HepG2 (cell line): ENCODE measurements at regions not wholly inside any gene's neighbourhood (a gene's known extent, or its start where the extent isn't known, plus 50 kb on each side); places are given as distances from the start of the nearest gene placed in this dataset.
"Not testable (repeated sequence)": the region's sequence is repeated elsewhere in the genome, so short reads cannot be mapped to it uniquely, and the experiment has no call there.

Experiments
- BRCA1 ChIP-seq: sonication (generic); formaldehyde crosslinking; IDR thresholded peaks from 2 replicates; pipeline ENCODE4 v1.4.0; 2020; ENCODE audit warnings: missing genetic modification reagents
- FOXK2 ChIP-seq: fragments of 450-650 bp; IDR thresholded peaks from 2 replicates; pipeline ENCODE4 v1.6.1; 2016
- GTF2F1 ChIP-seq: fragments of 150-350 bp; IDR thresholded peaks from 2 replicates; pipeline ENCODE4 v1.6.1; 2014; ENCODE audit warnings: low read length
- RAD21 ChIP-seq: fragments of 450-650 bp; formaldehyde crosslinking; IDR thresholded peaks from 2 replicates; pipeline ENCODE4 v1.5.0; 2020; ENCODE audit warnings: mild to moderate bottlenecking
- SRSF4 ChIP-seq: fragments of 200-400 bp; formaldehyde crosslinking; IDR thresholded peaks from one replicate; pipeline ENCODE4 v1.6.1; 2018; ENCODE audit warnings: mild to moderate bottlenecking, low read depth, low read length, moderate library complexity; ENCODE audit not compliant: poor library complexity, severe bottlenecking
- ZNF282 ChIP-seq: fragments of 450-650 bp; IDR thresholded peaks from 2 replicates; pipeline ENCODE4 v1.6.1; 2018; ENCODE audit not compliant: partially characterized antibody
- ZNF577 ChIP-seq: sonication (generic); formaldehyde crosslinking; IDR thresholded peaks from 2 replicates; pipeline ENCODE4 v1.4.0; 2020; ENCODE audit warnings: mild to moderate bottlenecking, low read depth, missing genetic modification reagents, borderline replicate concordance
- TF ChIP-seq, protein P1 (sequence below): sonication (generic); formaldehyde crosslinking; IDR thresholded peaks from 2 replicates; pipeline ENCODE4 v1.5.0; 2020; ENCODE audit warnings: mild to moderate bottlenecking, missing genetic modification reagents, moderate library complexity

GRCh38 chr9:40191403-40191802 is 835.9 kb downstream of the SPATA31A1 start:
- TF ChIP-seq ZNF577; GTF2F1; BRCA1 (CRISPR knock-in tag); FOXK2; SRSF4; RAD21 (CRISPR knock-in tag); ZNF282: not testable (repeated sequence)
- TF ChIP-seq, protein P1, sequence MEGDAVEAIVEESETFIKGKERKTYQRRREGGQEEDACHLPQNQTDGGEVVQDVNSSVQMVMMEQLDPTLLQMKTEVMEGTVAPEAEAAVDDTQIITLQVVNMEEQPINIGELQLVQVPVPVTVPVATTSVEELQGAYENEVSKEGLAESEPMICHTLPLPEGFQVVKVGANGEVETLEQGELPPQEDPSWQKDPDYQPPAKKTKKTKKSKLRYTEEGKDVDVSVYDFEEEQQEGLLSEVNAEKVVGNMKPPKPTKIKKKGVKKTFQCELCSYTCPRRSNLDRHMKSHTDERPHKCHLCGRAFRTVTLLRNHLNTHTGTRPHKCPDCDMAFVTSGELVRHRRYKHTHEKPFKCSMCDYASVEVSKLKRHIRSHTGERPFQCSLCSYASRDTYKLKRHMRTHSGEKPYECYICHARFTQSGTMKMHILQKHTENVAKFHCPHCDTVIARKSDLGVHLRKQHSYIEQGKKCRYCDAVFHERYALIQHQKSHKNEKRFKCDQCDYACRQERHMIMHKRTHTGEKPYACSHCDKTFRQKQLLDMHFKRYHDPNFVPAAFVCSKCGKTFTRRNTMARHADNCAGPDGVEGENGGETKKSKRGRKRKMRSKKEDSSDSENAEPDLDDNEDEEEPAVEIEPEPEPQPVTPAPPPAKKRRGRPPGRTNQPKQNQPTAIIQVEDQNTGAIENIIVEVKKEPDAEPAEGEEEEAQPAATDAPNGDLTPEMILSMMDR, result not testable (repeated sequence)
